GM06990 (cell line): ENCODE measurements at regions not wholly inside any gene's neighbourhood (a gene's known extent, or its start where the extent isn't known, plus 50 kb on each side); places are given as distances from the start of the nearest gene placed in this dataset.

Experiments
- DNase-seq: peaks from one replicate; pipeline ENCODE4 v3.0.0-alpha.2; 2011; ENCODE audit not compliant: insufficient read length; ENCODE audit errors: extremely low read depth
- H3K27me3 ChIP-seq: replicated peaks from 2 replicates; pipeline ENCODE4 v1.6.0; 2011; ENCODE audit warnings: low read length; ENCODE audit not compliant: control insufficient read depth, insufficient read depth
- H3K36me3 ChIP-seq: 2 replicates; pipeline ENCODE4 v1.5.1; 2011; ENCODE audit warnings: low read length; ENCODE audit not compliant: control insufficient read depth, insufficient read depth
- H3K4me3 ChIP-seq: replicated peaks from 2 replicates; pipeline ENCODE4 v1.5.1; 2011; ENCODE audit warnings: low read depth, mild to moderate bottlenecking, control low read depth, low read length
- CTCF ChIP-seq: IDR thresholded peaks from 2 replicates; pipeline ENCODE4 v1.5.1; 2011; ENCODE audit warnings: low read length, control low read depth, mild to moderate bottlenecking, inconsistent platforms; ENCODE audit not compliant: insufficient read depth, poor library complexity, severe bottlenecking

DNA sequence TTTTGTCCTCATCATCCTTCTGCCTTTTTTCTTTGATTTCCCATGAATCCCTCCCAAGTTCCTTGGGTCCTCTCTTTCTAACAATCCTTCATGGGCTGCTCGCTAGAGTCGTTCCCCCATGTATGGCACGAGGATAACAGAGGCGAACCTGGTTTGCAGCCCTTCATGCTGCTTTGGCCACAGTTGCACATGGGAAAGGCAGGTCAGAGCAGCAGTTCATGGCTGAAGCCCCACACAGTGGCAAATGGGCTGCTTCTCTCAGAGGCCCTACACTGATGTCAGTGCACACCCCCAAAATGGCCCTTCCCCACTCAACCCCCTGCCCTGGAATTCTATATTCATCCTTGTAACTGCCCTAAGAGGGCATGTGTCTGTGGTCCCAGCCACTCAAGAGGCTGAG, 335.4 kb upstream of the IGF1R start:
- H3K27me3 ChIP-seq, result no peaks in the 10 kb centered on the region
- DNase-seq, result no peak
- no peak overlapping the region for H3K4me3 ChIP-seq
- H3K36me3 ChIP-seq, result no peaks in the 10 kb centered on the region
- no peak for TF ChIP-seq CTCF

- no peak for DNase-seq
- H3K36me3 ChIP-seq, result no peaks in the 10 kb centered on the region
- TF ChIP-seq CTCF, result no peak
- no peaks in the 10 kb centered on the region for H3K27me3 ChIP-seq
- no peak overlapping the region for H3K4me3 ChIP-seq
Measured at GRCh38 chr15:98315971-98316370, 332.4 kb upstream of the IGF1R start.

GRCh38 chr15:98321896-98322295, 326.4 kb upstream of the IGF1R start:
- Histone ChIP-seq H3K4me3 (no peak overlapping the region), H3K27me3 (no peaks in the 10 kb centered on the region), H3K36me3 (no peaks in the 10 kb centered on the region)
- DNase-seq, result no peak
- TF ChIP-seq CTCF, result no peak

- H3K4me3 ChIP-seq, result no peak overlapping the region
- DNase-seq, result no peak
- TF ChIP-seq CTCF, result no peak
- H3K36me3 ChIP-seq, result no peaks in the 10 kb centered on the region
- no peaks in the 10 kb centered on the region for H3K27me3 ChIP-seq
Measured at GRCh38 chr15:98322581-98322980, 325.8 kb upstream of the IGF1R start.

DNA sequence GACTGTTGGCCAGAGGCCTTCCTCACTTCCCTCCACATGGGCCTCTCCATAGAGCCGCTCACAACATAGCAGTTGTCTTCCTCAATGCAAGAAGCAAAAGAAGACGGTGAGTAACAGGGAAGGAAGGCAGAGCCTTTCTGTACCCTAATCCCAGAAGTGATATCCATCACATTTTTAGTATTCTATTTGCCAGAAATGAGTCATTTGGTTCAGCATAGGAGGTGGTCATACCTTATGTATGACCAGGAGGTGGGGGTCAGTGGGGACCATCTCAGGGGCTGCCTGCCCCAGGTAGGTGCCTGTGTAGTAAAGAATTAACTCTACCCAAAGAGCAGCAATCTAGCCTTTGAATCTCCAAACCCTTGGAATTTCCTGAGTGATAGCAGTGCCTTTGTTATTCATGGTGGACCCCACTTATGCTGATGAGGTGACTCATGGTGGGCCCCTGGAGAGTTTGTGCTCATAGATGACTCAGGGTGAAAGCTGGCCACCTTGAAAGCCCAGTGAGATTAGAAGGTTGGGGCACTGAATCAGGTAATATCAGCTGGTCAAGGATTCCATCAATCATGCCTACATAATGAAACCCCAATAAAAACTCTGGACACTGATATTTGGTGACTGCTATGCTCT, 323.9 kb upstream of the IGF1R start:
- no peak for TF ChIP-seq CTCF
- DNase-seq, result no peak
- Histone ChIP-seq H3K27me3 (no peaks in the 10 kb centered on the region), H3K4me3 (no peak overlapping the region), H3K36me3 (no peaks in the 10 kb centered on the region)

DNA sequence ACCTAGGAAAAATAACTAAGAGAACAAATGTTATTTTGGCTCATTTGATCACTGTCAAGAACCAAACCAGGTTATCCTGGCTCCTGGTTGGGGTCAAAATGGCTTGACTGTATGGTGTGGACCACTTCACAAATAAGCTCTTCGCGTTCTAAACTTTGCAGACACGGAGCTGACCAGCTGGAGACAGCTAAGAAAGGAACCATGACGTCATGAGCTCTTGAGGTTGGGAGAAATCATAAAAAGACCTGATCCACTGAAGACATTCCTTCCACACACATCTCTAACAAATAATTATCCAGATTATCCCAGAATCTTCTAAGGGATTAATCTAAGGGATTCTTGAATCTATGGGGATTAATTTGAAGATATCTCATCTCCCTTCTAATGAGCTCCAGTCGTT, 321.5 kb upstream of the IGF1R start:
- Histone ChIP-seq H3K27me3 (no peaks in the 10 kb centered on the region), H3K4me3 (no peak overlapping the region), H3K36me3 (no peaks in the 10 kb centered on the region)
- no peak for TF ChIP-seq CTCF
- DNase-seq, result no peak
